WI38 (cell line): ENCODE measurements at regions not wholly inside any gene's neighbourhood (a gene's known extent, or its start where the extent isn't known, plus 50 kb on each side); places are given as distances from the start of the nearest gene placed in this dataset.

Source experiments
- H3K4me3 ChIP-seq: 2 replicates; pipeline ENCODE4 v1.5.1; 2011; ENCODE audit warnings: low read depth, mild to moderate bottlenecking, control low read depth, low read length
- TF ChIP-seq, protein P1 (sequence below): IDR thresholded peaks from 2 replicates; pipeline ENCODE4 v1.5.1; 2012; ENCODE audit warnings: low read depth, mild to moderate bottlenecking, control low read depth, low read length

DNA sequence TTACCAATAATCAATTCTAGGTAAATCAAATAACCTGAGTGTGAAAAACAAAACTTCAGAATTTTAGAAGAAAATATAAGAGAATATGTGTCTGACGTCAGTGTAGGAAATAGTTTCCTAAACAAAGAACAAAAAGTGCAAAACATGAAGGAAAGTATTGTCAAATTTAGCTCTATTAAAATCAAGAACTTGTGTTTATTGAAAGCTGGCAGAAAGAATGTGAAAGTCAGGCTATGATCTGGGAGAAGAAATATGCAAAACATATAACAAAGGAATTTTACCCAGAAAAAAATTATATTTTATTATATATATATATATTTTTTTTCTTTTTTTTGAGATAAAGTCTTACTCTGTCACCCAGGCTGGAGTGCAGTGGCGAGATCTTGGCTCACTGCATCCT, 129.1 kb upstream of the ANKRD28 start:
- H3K4me3 ChIP-seq, result no peak overlapping the region
- TF ChIP-seq, protein P1, sequence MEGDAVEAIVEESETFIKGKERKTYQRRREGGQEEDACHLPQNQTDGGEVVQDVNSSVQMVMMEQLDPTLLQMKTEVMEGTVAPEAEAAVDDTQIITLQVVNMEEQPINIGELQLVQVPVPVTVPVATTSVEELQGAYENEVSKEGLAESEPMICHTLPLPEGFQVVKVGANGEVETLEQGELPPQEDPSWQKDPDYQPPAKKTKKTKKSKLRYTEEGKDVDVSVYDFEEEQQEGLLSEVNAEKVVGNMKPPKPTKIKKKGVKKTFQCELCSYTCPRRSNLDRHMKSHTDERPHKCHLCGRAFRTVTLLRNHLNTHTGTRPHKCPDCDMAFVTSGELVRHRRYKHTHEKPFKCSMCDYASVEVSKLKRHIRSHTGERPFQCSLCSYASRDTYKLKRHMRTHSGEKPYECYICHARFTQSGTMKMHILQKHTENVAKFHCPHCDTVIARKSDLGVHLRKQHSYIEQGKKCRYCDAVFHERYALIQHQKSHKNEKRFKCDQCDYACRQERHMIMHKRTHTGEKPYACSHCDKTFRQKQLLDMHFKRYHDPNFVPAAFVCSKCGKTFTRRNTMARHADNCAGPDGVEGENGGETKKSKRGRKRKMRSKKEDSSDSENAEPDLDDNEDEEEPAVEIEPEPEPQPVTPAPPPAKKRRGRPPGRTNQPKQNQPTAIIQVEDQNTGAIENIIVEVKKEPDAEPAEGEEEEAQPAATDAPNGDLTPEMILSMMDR, result no peak

- TF ChIP-seq, protein P1, result no peak
- H3K4me3 ChIP-seq, result no peak overlapping the region
Observed at GRCh38 chr3:15927969-15928368, 130.2 kb upstream of the ANKRD28 start.

GRCh38 chr3:15929944-15930571, 132.3 kb upstream of the ANKRD28 start:
- TF ChIP-seq, protein P1, result no peak
- no peak overlapping the region for H3K4me3 ChIP-seq

DNA sequence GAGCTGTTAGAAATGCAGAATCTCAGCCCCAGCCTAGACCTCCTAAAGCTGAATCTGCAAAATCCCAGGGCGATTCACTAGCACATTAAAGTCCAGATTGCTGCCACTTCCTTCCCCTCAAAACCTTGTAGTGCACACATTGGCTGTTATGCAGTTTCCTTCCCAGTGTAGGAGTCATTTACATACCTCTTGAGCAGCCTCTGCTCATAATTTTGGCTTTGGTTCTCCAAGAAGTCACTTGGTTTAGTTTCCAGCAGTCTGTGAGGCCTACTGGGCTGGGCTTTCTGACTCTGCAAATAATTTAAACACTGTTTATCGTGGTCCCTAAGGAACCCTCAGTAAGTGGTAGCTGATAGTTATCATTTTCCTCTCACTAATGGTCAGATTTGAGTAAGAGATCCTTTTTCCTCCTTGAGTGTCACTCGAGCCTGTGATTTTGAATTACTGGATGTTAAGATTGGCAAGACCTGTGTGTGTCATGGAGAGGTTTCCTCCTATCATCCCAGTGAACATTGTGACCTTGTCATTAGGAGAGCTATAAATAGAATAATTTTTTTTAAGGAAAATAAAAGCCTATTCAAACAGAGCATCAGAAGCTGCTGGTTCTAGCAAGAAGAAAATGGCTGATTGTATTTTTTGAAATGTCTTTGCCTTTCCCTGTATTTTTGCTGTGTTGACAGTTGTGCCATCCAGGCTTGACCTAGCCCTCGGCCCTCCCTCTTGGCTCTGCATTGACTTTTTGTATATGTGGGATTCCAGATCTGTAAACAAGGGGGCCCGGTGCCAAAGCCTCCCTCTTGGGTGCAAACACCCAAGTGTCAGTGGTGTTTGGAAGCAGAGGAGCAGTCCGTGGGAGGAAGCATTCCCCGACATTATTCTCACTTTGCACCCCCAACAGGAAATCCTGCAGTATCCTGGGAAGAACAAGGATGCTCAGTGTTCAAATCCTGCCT, 134.8 kb upstream of the ANKRD28 start:
- H3K4me3 ChIP-seq, result no peak overlapping the region
- TF ChIP-seq, protein P1, result no peak

DNA sequence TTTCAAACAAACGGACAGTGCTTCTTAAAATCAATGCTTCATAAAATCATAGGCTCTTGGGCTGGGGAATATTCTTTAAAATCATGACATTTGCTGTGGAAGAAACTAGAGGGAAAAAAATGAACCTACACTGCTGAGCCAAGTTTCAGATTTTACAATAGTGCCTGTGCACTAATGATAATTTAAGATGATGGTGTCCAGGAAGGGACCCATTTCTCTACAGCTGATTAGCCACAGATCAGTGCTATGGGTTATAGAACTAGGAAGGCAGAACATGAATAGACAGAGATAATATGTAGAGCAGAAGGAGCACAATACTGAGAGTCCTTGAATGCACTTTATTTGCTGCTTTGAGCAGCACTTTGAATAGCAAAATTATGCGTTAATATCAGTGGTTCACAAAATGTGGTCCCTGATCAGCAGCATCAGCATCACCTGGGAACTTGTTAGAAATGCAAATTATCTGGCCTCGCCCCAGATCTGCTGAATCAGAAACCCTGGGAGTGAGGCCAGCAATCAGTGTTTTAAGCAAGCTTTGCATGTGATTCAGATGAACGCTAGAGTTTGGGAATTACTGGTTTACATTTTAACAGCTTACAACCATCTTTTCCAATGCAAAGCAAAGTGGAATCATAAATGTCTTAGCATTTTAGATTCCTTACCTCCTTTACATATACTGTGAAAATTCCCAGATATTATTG, 135.8 kb upstream of the ANKRD28 start:
- TF ChIP-seq, protein P1, result no peak
- H3K4me3 ChIP-seq, result no peak overlapping the region

DNA sequence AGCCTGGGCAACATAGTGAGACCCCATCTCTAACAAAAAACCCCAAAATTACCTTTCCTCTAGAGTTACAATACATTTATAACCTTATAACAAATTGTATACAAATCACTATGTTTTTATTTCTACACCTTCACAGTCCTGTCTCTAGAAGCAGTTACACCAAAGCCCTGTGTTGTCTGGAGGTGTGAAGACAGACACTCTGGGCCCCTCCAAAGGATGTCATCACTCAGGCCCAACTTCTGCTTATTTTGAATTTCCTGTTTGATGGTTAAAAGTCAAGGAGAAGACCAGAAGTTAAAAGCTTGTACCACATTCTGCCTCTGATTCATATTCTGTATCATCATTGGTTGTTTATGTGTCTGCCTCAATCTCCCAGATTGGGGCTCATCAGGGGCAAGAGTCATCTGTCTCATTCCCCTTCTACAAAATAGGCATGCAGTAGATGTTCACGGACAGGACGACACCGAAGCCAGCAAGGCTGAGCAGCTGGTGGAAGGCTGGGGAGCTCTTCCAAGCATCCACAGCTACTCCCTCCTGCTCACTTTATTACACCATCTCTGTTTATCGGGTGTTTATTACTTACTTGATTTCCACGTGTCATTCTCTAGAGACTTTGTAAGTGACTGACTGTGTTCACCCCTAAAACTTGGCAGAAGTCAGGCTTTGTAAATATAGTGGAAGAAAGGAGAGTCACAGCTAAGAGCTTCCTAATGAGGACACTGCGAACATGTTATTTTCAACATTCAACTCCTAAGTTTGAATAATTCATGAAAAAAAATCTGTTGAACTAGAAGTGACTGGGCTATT, 136.8 kb upstream of the ANKRD28 start:
- H3K4me3 ChIP-seq, result no peak overlapping the region
- TF ChIP-seq, protein P1, result no peak
